RKO (cell line): ENCODE measurements at regions not wholly inside any gene's neighbourhood (a gene's known extent, or its start where the extent isn't known, plus 50 kb on each side); places are given as distances from the start of the nearest gene placed in this dataset.

Source experiments
- DNase-seq: peaks from one replicate; pipeline ENCODE4 v3.0.0-alpha.2; 2016; ENCODE audit warnings: low spot score

DNA sequence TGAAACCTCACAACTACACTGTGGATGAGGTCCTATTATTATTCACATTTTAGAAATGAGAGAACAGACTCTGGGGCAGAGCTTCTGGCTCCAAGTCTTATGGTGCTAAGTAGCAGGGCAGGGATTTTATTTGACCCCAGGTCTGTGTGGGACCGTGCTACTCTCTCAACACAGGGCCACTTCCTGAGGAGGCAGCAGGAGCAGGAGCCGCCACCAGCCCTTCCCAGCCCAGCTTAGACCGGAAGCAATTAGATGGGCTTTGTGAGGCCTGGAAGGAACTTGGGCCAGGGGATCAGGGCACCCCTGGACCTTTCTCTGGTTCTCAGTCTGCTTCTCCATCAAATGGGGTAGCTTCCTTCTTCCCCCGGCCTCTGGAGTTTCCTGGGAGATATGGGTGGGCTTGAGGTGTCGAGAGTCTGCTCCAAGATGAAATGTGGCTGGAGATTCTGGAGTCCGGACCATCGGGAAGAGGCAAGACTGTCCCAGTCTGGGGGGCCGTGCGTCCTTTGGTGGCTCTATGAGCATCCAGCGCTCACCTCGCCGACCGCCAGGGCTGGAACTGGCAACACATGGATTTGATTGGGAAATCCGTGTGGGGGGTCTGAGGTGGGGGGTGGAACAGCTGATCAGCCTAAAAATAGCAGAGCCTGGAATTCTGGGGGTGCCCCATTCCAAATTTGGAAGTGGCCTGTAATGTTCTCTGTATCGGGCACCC, 136.8 kb downstream of the FOXD2 start:
- DNase-seq, result no peak

DNA sequence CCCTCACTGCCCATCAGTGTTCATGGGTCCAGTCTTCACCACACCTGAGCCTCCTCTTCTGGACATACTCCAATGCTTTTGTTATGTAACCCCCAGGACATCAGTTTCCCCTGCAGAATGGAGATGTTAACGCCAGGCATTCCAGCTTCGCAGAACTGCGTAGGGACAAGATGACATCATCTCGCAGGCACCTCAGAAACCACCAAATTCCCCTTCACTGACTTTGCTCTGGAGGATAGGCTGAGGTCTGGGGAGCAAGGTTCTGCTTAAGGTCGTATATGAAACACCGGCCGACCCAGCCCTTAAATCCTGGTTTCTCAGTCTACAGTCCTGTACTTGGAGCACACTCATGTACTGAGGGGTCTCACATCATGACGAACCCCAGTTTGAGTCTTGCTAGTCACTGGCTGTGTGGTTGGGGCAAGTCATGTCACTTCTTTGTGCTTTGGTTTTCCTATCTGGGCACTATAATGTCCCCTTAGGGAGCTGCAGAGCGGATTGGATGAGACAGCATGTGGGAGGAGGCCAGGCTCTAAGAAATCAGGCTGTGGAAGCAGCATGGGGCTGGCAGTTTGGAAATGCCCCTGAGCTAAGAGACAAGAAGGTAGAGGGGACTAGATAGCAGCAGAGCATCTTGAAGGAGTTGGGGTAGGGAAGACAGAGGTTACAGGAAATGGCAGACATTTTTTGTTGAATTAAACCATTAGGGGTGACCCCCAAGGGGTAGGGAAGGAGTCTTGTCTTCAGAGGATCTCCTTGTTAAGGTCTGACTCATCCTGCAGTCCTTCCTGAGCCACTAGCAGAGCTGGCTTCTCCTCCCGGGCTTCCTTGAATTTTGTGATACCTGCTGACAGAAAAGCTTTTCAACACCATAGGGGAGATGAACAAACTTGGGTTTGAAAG, 138.3 kb downstream of the FOXD2 start:
- DNase-seq, result peak; percentile 22

DNA sequence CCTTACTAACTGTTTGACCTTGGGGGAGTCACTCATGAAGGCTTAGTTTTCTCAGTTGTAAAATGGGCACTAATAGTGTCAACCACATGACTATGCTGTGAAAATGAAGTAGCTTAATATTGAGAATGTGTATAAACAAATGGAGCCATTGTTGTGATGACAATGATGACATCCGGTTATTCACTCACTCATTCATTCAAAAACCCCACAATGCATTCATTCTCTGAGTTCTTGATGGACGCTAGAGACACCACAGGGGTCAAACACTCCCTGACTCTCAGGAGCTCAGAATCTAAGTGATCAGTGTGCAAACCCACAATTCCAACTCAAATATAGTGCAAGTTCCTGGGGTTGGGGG, 138.9 kb downstream of the FOXD2 start:
- DNase-seq, result no peak

DNA sequence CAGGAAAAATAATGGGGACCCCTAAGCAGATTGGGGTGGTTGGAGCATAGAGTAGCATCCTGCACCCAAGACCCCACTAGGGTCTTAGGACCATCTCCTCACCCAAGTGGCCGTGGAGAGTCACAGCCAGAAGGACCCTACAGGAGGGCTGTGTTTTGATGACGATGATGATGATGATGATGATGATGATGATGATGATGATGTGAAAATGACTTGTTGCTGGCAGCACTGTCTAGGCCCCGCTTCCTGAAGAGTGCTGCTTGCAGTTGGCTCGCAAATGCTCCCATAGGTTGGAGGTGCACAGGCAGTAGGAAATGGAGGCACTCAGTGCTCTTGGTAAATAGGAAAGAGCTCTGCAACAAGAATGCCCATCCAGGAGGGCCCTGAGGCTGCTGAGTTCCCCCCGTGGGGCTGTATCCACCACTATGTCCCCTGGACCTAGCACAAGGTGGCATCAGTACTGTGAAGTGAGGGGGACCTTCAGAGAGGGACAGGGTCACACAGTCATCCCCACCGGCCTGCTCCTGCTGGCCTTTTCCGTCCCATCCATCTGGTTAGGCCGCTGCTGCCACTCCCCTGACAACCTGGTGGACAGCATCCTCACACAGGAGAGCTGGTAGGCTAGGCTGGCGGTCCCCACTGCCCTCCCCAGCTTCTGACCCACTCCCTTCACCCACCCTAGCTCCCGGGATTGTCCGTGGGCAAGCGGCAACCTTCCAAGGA, 139.6 kb downstream of the FOXD2 start:
- DNase-seq, result no peak

DNA sequence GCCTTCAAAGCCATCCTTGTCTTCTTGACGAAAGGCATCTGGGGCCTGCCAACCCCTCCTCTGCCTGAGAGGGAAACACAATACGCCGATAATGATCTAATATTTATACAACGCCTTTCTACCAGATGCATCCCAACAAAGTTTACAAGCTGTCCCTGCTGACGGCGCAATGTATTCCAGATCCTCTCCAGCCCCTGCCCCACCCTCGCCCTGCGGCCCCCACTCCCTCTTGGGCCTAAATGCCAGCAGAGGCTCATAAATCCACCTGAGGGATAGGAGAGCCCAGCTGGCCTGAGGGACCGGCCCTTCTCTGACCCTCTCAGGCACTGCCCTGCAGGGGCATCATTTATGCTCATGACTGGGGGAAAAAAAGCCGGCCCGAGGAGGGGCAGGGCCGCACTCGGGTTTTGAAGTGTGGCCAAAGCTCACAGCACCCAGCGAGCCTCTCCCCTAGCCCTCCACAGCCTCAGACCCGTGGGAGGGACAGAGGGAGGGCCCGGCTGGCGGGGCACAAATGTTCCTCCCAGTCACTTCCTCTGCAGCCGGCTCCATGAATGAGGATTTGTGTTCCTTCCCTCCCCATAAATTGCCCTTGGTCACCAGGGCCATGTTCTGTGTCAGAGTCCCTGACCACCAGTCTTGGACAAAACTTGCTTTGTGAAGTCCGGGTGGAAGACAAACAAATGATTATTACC, 140.3 kb downstream of the FOXD2 start:
- no peak for DNase-seq

DNA sequence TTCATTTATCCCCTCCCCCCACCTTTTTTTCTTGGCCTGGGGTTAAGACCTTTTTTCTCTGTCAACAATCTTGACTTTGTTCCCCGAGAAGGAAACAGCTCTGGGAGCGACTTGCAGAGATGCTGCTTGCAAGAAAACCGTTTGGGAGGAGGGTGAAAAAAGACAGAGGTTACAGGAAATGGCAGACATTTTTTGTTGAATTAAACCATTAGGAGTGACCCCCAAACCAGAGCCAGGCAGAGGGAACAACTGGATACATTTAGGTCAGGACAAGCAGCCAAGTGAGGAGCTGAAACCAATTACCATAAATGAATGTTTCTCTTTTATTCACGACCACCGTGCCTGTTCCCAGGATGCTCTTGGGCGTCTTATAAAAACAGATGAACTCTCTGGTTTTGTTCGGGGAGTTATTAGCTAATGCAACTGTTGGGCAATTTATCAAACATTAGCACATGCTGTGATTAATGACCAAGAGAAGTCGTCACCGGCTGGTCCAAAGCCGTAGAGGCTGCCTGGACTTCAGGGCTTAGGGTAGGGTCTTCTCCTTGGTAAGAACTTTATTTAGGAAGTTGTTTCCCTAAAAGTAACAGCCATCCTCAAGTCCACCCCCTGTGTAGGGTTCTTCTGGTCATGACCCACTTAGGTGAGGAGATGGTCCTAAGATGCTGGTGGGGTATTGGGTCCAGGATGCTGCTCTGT, 141.0 kb downstream of the FOXD2 start:
- no peak for DNase-seq

DNA sequence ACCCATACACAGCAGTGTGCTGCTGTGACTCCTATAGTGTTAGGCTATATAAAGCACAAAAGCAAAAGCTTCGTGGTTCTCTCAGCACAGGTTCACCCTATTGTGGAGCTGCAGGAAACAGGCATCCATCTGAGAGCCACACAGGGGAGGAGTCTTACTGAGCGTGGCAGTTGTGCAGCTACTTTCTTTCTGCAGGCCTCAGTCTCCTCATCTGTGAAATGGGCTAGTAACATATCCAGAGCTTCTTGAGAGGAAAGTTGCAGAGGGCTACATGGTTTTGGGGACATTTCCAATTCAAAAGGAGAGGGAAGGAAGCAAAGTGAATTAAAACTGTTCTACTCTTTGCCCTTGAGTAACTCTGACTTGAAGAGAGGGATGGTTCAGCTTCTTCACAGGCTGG, 142.0 kb downstream of the FOXD2 start:
- no peak for DNase-seq

DNA sequence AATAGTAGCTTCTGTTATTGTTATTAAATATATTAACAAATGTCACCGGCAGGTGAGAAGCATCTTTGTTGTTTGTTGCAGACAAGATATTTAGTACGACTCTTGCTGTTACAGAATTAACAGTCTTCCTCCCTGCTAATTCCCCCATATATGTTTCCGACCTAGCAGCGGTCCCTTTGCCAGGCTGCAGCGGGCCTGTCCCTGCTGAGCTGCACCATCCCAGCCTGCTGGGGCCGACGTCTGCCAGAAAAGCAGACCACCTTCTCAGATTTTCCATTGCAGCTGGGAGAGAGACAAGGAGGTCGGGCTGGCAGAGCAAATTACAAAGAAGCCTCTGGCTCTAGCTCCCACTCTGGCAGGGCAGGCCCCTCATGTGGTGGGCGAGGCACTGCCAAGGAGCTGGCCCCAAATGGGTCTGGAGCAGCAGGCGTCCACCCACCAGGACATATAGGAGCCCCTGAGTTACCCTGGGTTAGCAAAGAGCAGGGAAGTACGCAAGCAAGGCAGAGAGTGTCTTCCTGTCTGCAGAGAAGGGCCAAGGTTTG, 142.7 kb downstream of the FOXD2 start:
- no peak for DNase-seq

DNA sequence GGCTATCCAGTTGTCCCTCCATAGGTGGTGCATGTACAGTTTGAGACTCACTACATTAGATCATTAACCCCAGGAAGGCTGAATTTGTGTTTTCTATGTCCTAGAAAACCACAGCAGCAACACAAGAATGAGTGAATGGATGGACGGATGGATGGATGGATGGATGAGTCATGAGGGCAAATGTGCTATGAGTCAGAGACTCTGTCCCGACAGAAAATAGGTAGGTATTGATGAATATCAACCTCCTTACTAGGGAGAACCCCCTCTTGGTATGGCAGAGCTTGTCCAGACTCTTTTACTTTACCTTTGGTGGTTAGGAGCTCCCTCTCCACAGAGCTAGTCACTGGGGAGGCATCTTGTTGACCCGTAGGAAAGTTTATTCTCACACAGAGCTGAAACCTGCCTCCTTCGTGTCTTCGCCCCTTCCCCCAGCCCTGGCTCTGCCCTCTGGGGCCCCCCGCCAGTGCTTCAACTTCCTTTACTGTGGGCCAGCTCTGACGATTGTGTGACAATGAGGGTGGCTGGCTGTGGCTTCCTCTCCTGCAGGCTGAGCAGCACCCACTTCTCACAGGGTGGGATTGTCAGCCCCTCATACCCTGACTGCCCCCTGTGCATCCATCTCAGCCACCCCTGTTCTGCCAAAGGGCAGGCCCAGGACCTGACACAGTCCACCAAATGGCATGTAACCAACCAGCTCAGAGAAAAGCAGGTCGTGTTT, 145.2 kb downstream of the FOXD2 start:
- no peak for DNase-seq

DNA sequence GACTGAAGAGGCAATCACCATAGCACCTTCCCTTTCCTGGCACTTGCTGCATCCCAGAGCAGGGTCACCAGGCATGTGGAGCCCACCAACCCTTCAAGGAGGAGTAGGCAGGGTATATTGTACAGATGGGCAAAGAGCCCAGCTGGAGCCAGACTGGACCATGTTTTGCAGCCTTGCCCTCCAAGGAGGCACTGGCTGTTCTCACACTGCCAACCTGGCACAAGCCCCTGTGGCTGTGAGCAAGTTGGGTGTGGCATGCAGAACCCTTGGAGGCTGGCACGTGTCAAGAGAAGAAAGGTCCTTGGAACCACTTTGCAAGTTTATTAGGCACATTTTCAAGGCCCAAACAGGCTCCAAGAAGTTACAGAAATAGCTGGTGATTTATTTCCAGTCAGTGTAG, 146.4 kb downstream of the FOXD2 start:
- DNase-seq, result no peak

DNA sequence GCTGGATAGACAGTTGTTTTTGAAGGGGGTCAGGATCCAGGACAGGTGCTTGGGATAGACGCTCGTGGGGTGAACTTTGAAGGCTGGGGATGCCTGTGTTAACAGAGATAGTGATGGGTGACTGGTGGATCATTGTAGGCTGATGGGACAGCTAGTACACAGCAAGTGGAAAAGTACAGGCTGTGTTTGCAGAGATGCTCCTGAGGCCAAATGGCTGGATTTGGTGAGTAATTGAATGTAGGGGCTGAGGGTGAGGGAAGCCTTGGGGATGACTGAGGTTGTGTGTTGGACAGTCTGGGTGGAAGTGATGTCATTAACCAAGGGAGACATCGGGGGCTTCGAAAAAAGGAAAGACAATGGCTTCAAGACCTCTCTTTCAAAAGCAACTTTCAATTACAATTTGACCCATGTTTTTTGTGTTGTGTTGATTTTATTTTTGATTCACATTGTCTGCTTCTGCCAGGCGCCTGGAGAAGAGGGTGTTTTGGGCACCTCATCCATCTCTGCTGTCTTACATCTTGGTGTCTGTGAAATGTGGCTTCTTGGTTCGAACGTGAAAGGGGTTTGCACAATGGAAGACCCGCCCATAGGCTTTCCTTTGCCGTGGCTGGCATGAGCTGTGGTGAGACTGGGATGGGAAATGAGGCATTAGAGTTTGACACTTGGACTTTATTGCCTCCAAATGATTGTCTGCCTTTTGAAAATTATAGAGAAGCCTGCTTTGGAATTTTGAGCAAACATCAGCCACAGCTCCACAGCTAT, 147.5 kb downstream of the FOXD2 start:
- no peak for DNase-seq

DNA sequence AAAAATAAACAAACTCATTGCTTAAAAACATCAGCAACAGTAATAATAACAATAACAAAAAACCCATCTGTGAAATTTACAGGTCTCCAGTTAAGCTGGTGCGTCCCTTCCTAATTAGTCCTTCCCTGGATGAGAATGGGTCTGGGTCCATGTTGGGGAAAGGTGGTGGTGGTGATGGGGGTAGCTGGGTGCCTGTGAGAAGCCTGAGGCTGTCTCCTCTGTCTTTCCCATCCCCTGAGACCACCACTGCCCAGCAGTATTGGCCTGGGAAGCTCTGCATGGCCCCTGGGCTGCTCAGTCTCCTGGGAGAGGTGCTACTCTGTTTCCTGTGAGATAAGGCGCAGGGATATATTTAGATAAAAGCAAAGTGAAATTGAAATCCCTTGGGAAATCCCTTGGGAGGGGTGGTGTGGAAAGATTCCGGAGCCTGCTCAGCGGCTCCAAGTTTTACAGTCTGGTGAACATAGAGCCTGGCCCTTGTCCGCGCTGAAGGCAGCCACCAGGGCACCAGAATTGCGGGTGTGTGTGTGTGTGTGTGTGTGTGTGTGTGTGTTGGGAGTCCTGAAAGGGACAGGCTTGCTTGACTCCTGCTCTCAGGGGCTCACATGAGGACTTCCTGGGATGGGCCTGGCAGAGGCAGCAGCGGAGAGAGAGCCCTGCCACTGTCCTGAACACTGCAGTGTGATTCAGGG, 150.2 kb downstream of the FOXD2 start:
- DNase-seq, result no peak

DNA sequence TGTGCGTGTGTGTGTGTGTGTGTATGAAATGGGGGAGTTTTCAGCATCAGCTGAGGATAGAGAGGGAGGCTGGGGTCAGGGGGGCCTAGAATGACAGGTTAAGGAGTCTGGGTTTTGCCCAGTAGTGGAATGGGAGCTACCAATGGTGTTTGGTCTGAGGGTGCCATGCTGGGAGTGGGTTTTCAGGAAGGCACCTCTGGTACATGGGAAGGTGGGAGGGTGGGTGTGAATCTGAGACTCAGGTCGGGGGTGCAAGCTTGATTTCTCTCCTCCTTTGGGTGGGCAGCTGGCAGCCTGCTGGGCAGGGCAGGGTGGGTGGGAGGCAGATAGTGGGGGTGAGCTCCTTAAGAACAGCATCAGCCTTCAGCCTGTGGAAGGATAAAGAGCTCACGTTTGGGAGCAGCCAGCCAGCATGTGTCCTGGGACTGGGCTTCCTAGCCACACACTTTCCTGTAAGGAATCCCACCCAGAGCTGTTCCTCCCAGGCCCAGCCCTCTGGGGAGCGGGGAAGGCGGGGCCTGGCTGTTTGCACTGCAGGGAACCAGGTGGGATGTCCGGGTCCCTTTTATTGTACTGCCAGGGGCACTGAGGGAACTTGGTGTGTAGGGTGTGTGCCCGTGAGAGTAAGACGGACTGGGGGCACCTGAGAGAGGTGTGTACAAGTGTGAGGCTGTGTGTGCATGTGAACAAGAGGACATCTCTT, 152.8 kb downstream of the FOXD2 start:
- no peak for DNase-seq

DNA sequence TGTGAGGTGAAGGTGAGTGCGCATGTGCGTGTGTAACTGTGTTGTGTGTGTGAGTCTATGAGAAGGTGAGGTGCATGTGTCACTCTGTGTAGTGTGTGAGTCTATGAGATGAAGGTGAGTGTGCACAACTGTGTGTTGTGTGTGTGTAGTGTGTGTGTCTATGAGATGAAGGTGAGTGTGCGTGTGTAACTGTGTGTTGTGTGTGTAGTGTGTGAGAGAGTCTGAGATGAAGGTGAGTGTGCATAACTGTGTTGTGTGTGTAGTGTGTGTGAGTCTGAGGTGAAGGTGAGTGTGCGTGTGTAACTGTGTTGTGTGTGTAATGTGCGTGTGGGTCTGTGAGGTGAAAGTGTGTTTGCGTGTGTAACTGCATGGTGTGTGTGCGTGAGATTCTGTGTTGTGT, 154.0 kb downstream of the FOXD2 start:
- DNase-seq, result no peak

DNA sequence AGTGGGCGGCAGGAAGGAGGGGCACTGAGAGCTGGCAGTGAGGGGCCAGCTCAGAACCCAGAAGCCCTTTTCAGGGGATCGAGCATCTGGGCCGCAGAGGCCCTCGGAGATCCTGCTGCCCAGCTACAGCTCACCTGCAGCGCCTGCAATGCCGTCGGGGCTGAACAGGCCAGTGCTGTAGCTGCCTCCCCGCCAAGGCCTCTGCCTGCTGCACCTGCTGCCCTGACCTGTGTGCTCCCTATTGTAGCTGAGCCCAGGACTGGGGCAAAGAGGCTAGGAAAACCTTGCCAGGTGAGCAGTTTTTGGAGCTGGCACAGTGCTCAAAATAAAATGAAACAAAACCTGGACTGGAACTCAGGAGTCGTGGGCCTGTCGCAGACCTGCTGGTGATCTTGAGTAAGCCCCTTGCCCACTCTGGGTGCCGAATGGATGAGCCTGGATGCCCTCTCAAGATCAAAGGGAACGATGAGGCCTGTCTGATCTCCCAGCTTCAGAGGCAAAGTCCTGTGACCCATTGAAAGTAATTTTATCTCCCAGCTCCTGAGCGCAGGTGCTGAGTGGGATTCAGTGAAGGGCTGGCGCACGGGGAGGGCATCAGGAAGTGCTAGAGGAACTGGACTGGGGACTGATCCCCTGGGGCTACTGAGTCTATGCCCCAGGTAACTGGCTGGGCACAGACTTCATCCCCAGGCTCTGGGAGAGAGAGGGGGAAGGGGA, 154.6 kb downstream of the FOXD2 start:
- DNase-seq, result no peak

DNA sequence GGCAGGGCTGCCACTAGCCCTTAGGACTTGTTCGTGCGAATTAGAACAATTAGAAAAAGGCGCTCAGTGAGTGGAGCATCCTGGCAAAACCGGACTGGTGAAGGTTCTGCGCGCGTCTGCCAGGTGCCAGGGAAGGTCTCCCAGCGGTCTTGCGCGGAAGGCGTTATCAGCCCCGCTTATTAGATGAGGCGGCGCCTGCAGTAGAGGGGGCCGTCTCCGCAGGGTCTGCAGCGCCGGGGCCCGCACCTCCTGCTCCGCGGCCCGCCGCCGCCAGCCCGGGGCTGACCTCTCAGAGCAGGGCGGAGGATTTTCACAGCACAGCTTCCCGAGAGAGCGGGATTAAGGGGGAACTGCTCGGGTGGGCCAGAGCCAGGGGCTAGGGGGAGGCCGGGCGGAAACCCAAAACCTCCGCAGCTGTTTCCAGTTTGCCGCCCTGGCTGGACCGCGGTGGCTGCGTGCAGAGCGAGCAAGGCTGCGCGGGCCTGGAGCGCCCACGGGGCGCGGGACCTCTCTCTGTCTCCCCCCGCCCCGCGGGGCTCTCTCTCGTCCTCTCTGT, 155.2 kb downstream of the FOXD2 start:
- no peak for DNase-seq

DNA sequence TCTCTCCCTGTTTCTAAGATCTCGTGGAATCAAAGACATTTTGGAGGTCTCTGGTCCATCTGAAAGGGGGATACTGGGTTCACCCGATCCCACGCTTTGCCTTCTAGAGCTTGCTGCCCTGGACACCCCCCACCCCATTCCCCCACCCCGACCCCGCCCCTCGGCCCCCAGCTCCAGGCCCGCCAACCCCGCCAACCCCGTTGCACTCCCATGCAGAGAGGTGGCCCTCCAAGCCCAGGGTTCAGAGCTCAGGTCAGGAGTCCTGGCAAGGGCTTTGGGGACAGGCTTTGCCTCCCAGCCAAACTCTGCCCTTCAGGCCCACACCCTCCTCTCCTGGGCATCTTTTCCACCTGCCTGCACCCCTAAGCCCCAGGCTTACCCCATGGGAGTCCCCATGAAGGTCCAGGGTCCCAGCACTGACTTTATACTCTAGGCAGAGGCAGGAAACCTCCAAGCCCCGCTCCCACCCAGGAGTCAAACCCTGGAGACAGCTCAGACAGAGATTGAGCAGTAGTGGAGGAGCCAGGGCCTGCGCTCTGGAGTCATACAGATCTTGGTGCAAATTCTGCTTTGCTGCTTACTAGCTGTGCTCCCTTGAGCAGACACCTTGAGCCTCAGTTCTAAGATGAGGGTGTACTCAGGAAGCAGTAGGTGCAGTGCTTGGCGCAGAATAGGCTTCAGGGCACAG, 155.9 kb downstream of the FOXD2 start:
- DNase-seq, result no peak
